ENCODE measurements at regions not wholly inside any gene's neighbourhood (a gene's known extent, or its start where the extent isn't known, plus 50 kb on each side); places are given as distances from the start of the nearest gene placed in this dataset.

GRCh38 chrX:1134976-1135375 lies 77.5 kb downstream of the CRLF2 start:
- TF ChIP-seq CTCF (IDR thresholded peaks at IDR 0.05) (no peak), POLR2A (IDR thresholded peaks at IDR 0.05; ENCODE audit: low read depth) (no peak)

Data from esophagus muscularis mucosa (tissue), 3 donors.